Non-pigmented ciliary epithelial cell (primary cell): ENCODE measurements at regions not wholly inside any gene's neighbourhood (a gene's known extent, or its start where the extent isn't known, plus 50 kb on each side); places are given as distances from the start of the nearest gene placed in this dataset.

Experiments used
- DNase-seq: peaks from one replicate; pipeline ENCODE4 v3.0.0-alpha.2; 2010; ENCODE audit warnings: low read depth

- DNase-seq, result no peak
Observed at GRCh38 chr5:105397749-105398148, 1835.2 kb upstream of the NUDT12 start.

GRCh38 chr5:105392710-105393149 is 1830.1 kb upstream of the NUDT12 start:
- no peak for DNase-seq

- no peak for DNase-seq
Observed at GRCh38 chr5:105392122-105392709, 1829.6 kb upstream of the NUDT12 start.

- DNase-seq, result no peak
Observed at GRCh38 chr5:105380126-105380525, 1817.5 kb upstream of the NUDT12 start.

GRCh38 chr5:105371169-105371568 is 1808.6 kb upstream of the NUDT12 start:
- no peak for DNase-seq

GRCh38 chr5:105350486-105351140 is 1788.0 kb upstream of the NUDT12 start:
- no peak for DNase-seq

GRCh38 chr5:105331558-105331957 is 1769.0 kb upstream of the NUDT12 start:
- DNase-seq, result no peak

- DNase-seq, result no peak
Observed at GRCh38 chr5:105330185-105330584, 1767.6 kb upstream of the NUDT12 start.

- DNase-seq, result no peak
Observed at GRCh38 chr5:105304859-105305258, 1742.3 kb upstream of the NUDT12 start.

- no peak for DNase-seq
Observed at GRCh38 chr5:105288946-105289345, 1726.4 kb upstream of the NUDT12 start.

- no peak for DNase-seq
Observed at GRCh38 chr5:105283134-105283533, 1720.5 kb upstream of the NUDT12 start.

GRCh38 chr5:105274079-105274478 is 1711.5 kb upstream of the NUDT12 start:
- DNase-seq, result no peak

- no peak for DNase-seq
Observed at GRCh38 chr5:105263515-105263914, 1700.9 kb upstream of the NUDT12 start.

GRCh38 chr5:105259581-105260217 is 1697.1 kb upstream of the NUDT12 start:
- DNase-seq, result no peak

- no peak for DNase-seq
Observed at GRCh38 chr5:105238561-105238960, 1676.0 kb upstream of the NUDT12 start.

- no peak for DNase-seq
Observed at GRCh38 chr5:105230516-105231157, 1668.0 kb upstream of the NUDT12 start.

GRCh38 chr5:105218018-105218417 is 1655.4 kb upstream of the NUDT12 start:
- no peak for DNase-seq

GRCh38 chr5:105213078-105213477 is 1650.5 kb upstream of the NUDT12 start:
- no peak for DNase-seq

GRCh38 chr5:105207066-105207465 is 1644.5 kb upstream of the NUDT12 start:
- DNase-seq, result no peak

- no peak for DNase-seq
Observed at GRCh38 chr5:105197531-105197930, 1634.9 kb upstream of the NUDT12 start.

- DNase-seq, result no peak
Observed at GRCh38 chr5:105195765-105196164, 1633.2 kb upstream of the NUDT12 start.

- no peak for DNase-seq
Observed at GRCh38 chr5:105172918-105173317, 1610.3 kb upstream of the NUDT12 start.

GRCh38 chr5:105168806-105169205 is 1606.2 kb upstream of the NUDT12 start:
- no peak for DNase-seq
